ENCODE measurements at regions not wholly inside any gene's neighbourhood (a gene's known extent, or its start where the extent isn't known, plus 50 kb on each side); places are given as distances from the start of the nearest gene placed in this dataset.

- DNase-seq, result no peak
Measured at GRCh38 chr19:28245937-28246336, 967.0 kb downstream of the UQCRFS1 start.

DNA sequence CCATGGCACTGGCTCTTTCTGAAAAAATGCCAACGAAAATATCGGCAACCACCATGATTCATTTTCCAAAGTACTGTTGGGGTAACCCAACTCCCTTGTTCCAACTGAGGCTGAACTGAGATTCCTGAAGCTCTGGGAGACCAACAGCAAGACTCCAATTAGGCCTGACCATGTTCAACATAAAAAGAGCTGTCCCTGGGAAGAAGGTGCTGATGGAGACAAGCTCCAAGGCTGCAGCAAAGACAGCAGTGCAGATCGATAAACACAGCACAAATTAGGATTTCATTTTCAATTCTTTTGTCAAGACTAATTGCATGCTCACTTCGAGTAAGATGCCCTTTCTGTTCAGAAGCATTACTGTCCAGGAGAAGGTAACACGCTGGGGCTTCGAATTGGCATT is 968.0 kb downstream of the UQCRFS1 start:
- DNase-seq, result no peak

DNA sequence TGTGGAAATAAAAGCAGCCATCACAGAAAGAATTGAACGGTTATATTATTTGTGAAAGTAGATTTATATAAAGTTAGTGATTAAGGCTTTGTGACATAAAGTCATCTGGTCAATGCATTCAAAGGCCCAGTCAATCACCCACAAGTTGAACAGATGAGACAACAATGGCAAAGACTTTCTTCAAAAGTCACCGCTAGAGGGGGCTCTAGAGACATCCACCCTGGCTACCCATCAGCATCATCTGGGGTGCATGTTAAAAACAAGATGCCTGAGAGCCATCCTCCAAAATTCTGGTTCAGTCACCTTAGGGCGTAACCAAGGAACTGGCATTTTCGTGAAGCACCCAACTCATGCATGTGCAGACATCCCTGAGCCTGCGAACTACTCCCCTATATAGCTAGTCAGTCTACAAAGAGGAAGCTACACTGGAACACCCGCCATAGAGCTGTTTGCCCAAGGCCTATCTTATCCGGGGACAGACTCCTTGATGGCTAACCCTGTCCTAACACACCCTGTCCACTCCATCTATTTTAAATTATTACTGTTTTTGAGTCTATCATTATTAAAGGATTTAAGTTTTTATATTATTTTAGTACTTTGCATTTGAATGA is 970.5 kb downstream of the UQCRFS1 start:
- peak; percentile 3 for DNase-seq

DNA sequence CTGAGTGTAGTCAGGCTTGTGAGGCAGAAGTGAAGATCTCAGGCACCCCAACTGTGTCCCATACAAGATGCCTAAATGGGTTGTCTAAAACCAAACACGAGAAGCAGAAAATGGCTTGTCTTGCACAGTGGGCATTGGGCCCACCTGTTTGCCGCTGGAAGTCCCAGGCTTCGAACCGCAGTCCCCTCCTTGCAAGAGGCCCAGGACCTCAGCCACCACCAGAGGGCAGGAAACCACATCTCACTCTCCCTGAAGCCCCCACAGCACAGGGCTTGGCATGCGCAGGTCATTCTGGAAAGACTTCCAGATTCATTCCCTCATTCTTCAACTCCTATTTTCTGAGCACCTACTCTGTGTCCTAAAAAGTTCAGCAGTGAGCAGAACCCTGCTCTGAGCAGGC is 973.7 kb downstream of the UQCRFS1 start:
- no peak for DNase-seq

- no peak for DNase-seq
Measured at GRCh38 chr19:28238270-28238820, 974.6 kb downstream of the UQCRFS1 start.

DNA sequence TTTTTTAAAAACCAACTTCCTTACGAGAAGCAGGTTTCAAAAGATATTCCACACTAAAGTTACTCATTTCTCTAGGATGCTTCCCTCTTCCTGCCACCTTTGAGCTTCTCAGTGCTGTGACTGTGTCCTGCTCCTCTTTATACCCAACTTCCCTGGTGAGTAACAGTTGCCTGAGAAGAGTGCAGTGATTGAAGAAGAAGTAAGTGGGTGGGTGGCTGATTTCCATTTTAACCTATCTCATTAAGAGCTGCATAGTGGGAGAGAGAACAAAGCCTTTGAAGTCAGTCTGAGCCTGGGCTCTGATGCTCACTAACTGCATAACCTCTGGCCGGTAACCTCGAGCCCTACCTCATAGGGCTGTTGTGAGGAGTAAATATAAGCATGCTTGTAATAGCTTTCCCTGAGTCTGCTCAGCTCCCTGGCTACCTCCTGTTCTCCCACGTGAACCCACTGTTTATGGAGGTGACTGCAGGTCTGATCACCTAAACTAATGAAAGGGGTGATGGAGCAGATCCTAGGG is 977.3 kb downstream of the UQCRFS1 start:
- DNase-seq, result no peak

- no peak for DNase-seq
Measured at GRCh38 chr19:28234637-28235036, 978.3 kb downstream of the UQCRFS1 start.

GRCh38 chr19:28228854-28229253 is 984.1 kb downstream of the UQCRFS1 start:
- no peak for DNase-seq

- no peak for DNase-seq
Measured at GRCh38 chr19:28224441-28224840, 988.5 kb downstream of the UQCRFS1 start.

DNA sequence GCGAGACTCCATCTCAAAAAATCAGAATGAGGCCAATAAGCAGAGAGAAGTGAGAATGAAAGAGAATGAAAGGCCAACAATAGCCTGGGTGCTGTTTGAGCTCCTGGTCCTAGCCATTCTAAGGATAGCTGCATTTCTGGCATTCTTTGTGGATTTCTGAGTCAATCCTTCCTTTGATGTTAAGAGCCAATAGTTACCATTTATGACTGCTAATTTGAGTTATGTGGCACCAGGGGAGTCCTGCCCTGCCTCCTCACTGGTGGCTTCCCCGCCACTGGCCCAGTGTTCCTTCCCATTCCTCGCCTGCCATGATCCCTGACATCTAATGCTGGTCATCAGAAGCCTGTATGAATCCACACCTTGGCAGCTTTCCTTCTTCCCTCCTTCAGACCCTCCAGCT is 991.2 kb downstream of the UQCRFS1 start:
- DNase-seq, result no peak

DNA sequence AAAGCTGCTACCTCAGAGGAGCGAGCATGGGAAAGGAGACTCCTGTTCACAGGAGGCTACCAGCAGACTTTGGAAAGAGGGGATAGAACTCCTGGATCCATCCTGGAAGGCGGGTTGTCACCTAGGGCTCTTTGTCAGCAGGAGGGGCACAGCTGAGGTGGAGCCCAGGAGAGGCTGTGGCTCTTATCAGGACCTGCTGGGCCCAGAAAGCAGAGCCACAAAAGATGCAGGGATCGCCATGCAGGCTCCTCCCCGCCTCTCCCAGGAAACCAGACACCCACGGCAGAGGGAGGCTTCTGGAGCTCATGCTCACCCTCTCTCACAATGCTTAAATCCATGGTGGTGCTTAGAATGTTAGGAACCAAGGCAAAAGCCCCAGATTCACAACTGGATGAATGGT is 994.2 kb downstream of the UQCRFS1 start:
- DNase-seq, result no peak

GRCh38 chr19:28217022-28217421 is 995.9 kb downstream of the UQCRFS1 start:
- no peak for DNase-seq

- no peak for DNase-seq
Measured at GRCh38 chr19:28213470-28214082, 999.4 kb downstream of the UQCRFS1 start.

DNA sequence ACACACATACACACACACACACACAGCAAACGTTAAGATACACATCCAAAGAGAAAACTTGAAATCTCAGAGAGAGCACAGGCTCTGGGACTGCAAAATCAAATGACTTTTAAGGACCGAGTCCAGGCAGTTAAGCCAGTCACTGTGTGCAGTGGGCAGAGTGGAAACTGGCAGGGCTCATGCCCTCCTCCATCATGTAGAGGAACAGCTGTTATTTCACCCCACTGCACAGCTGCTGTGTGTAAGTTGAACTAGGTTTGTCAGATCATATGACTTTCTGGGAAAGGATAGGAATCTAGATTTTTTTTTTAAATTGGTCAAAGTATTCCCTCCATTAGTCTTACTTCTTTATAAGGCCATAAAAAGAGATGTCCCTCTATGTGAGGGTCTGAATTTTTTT is 1002.1 kb downstream of the UQCRFS1 start:
- no peak for DNase-seq

DNA sequence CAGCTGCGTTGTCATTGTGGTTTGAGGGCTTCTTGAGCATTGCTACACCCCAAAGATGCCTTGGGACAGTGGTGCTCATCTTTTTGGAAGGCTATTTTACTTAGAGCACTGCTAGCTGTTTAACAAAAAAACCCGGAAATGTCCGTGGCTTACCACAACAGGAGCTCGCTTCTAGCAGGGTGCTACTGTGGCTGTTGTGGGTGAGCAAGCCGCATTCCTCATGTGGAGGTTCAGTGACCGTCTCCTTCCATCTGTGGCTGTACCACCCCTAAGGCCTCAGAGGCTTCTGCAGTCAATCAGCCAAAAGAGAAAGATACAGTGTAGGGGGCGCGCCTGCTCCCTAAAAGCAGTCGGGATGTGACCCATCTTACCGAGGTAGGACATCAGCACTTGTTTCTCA is 1004.2 kb downstream of the UQCRFS1 start:
- no peak for DNase-seq

GRCh38 chr19:28207244-28207643 is 1005.7 kb downstream of the UQCRFS1 start:
- no peak for DNase-seq

DNA sequence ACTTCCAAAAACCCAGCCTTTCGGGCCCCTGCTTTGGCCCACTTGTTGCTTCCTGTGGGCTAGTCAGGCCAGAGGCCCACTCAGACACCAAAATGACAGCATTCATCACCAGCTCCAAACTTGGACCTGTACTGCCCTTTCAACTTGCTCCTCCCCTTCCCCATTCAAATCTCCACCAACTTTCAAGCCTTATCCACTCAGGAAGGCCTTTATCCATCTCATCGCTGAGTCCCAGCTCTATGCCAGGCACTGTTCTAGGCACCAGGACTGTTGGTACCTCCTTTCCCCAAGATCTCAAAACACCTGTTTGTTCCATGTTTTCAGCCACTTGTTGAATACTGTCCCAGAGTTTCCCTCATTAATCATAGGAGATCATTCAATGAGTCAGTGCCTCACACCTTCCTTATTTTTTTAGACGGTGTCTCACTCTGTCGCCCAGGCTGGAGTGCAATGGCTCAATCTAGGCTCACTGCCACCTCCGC is 1011.4 kb downstream of the UQCRFS1 start:
- DNase-seq, result no peak

DNA sequence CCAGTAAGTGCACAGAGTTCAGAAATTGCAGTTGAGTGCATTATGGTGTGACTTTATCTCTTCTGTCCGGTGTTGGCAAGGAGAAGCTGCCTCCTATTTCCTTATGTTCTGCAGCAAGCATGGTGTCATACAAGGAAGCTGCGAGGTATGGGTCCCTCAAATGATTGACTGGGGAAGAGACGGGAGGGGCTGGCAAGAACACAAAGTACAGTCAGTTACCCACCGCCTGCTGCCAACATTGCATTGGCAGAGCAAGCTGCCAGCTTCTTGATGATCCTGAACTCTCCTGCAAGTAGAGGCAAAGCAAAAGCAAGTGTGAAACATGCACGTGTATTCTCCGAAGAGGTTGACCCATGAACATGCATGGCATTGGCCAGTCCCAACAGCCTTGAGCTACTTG is 1013.6 kb downstream of the UQCRFS1 start:
- DNase-seq, result no peak

DNA sequence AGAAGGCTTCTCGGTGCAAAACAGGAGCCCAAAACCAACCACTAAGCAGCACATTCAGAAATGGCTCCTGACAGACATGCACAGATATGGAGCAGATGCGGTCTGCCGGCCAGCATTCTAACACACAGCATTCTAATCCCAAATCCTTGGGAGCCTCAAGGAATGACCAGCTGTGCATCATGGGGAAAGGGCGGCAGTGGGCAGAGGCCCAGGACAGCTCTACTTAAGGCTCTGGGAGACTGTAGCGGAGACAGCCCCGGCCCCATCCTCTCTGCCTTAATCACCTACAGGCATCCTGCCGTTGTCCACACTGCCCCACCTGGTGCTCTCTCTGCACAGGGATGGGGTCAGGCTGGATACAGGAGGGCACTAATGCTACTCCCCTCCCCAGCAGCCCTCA is 1016.0 kb downstream of the UQCRFS1 start:
- DNase-seq, result no peak

DNA sequence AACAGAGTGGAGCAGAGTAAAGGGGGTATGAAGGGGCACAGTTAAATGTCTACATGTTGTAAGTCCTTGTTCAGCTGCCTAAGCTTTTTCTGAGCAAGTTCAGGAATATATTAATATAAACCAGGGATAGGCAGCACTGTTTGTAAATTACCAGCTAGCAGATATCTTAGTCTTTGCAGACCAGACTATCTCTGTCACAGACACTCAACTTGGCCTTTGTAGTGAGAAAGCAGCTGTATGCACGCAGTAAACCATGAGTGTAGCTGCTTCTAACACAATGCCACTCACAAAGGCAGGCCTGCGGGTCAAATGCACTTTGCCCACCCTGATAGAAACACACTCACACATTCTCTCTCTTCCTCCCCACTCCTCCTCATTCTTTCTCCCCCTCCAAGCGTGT is 1016.9 kb downstream of the UQCRFS1 start:
- DNase-seq, result no peak

DNA sequence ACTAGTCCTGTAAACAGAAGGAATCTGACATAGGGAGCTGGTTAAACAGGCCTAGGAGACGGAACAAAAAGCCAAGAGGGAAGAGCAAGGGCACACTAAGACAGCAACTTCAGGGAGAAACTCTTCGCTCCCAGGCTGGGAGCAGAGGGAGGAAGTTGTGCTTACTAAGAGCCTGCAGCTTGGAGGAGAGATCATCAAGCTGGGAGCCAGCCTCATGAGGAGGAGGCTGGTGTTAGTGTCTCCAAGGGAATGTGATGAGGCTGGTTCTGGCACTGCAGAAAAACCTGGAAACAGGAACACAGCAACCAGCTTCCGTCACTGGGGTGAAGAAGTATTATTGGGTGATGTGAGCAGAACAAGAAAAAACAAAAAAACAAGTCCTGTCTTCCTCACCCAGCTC is 1027.3 kb downstream of the UQCRFS1 start:
- DNase-seq, result no peak

DNA sequence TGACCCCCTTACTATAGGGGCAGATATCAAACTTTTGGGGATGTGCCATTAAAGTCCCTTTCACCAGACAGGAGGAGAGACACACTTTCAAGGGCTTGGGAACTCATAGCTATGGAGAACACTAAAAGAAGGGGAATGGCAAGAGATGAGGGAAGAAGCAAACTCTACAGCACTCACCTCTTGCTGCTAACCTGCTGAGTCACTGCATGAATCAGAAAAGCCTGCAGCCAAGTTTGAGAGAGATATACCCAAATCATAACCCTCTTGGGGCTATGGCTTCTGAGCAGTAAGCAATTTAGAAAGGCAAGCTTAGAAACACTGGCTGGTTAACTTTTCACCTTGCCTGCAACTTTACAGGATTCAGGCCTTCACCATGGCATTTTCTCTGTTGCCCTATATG is 1028.0 kb downstream of the UQCRFS1 start:
- DNase-seq, result no peak

- DNase-seq, result no peak
Measured at GRCh38 chr19:28176193-28176592, 1036.8 kb downstream of the UQCRFS1 start.

- no peak for DNase-seq
Measured at GRCh38 chr19:28171983-28172382, 1041.0 kb downstream of the UQCRFS1 start.

- no peak for DNase-seq
Measured at GRCh38 chr19:28170066-28170465, 1042.9 kb downstream of the UQCRFS1 start.
